ENCODE measurements at regions not wholly inside any gene's neighbourhood (a gene's known extent, or its start where the extent isn't known, plus 50 kb on each side); places are given as distances from the start of the nearest gene placed in this dataset.

DNA sequence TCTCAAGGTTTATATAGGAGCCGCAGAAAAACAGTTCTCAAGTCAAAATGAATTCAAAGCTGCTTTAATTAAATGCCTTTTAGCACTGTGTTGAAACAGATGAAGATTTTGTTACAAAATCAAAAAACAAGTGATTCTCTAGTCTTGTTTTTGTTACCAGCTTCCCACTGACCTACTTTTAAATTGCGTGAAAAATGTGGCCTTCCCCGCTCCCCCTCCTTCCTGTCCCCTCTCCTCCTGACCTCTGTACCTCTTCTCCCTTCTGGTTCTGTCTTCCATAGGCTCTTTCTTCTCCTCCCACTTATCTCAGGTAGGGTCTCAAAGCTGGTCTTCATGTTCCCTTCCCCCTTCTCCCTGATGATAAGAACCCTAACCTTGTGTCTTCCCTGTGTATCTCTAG, 90.0 kb upstream of the MDM1 start:
- TF ChIP-seq, protein P1, sequence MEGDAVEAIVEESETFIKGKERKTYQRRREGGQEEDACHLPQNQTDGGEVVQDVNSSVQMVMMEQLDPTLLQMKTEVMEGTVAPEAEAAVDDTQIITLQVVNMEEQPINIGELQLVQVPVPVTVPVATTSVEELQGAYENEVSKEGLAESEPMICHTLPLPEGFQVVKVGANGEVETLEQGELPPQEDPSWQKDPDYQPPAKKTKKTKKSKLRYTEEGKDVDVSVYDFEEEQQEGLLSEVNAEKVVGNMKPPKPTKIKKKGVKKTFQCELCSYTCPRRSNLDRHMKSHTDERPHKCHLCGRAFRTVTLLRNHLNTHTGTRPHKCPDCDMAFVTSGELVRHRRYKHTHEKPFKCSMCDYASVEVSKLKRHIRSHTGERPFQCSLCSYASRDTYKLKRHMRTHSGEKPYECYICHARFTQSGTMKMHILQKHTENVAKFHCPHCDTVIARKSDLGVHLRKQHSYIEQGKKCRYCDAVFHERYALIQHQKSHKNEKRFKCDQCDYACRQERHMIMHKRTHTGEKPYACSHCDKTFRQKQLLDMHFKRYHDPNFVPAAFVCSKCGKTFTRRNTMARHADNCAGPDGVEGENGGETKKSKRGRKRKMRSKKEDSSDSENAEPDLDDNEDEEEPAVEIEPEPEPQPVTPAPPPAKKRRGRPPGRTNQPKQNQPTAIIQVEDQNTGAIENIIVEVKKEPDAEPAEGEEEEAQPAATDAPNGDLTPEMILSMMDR (IDR thresholded peaks at IDR 0.05; ENCODE audit: insufficient read depth, low read length), result no peak
- TF ChIP-seq, protein P2, sequence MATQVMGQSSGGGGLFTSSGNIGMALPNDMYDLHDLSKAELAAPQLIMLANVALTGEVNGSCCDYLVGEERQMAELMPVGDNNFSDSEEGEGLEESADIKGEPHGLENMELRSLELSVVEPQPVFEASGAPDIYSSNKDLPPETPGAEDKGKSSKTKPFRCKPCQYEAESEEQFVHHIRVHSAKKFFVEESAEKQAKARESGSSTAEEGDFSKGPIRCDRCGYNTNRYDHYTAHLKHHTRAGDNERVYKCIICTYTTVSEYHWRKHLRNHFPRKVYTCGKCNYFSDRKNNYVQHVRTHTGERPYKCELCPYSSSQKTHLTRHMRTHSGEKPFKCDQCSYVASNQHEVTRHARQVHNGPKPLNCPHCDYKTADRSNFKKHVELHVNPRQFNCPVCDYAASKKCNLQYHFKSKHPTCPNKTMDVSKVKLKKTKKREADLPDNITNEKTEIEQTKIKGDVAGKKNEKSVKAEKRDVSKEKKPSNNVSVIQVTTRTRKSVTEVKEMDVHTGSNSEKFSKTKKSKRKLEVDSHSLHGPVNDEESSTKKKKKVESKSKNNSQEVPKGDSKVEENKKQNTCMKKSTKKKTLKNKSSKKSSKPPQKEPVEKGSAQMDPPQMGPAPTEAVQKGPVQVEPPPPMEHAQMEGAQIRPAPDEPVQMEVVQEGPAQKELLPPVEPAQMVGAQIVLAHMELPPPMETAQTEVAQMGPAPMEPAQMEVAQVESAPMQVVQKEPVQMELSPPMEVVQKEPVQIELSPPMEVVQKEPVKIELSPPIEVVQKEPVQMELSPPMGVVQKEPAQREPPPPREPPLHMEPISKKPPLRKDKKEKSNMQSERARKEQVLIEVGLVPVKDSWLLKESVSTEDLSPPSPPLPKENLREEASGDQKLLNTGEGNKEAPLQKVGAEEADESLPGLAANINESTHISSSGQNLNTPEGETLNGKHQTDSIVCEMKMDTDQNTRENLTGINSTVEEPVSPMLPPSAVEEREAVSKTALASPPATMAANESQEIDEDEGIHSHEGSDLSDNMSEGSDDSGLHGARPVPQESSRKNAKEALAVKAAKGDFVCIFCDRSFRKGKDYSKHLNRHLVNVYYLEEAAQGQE (IDR thresholded peaks at IDR 0.05; ENCODE audit: insufficient replicate concordance, low read depth), result no peak
- no peak for TF ChIP-seq POLR2AphosphoS5 (IDR thresholded peaks at IDR 0.05; ENCODE audit: low read depth)
